T-cell (primary cell): ENCODE measurements at regions not wholly inside any gene's neighbourhood (a gene's known extent, or its start where the extent isn't known, plus 50 kb on each side); places are given as distances from the start of the nearest gene placed in this dataset.
A peak's percentile ranks its signal among the peaks of the same experiment; 100 is the strongest.

Experiments
- ATAC-seq, 4 experiments: fragments of 200-7000 bp in 3 of 4; fragments of 150-1000 bp in 1 of 4; cut with Tn5 transposase; replicated peaks in 1 of 4; 1 replicate in 3 of 4; 2 replicates in 1 of 4; pipeline ENCODE4 v1.10.0; 2021; ENCODE audit warnings: moderate library complexity in 3 of 4, mild to moderate bottlenecking in 2 of 4, moderate number of reproducible peaks in 1 of 4
- CTCF ChIA-PET, 2 donors: fragments of 300-600 bp; sonication (Branson Sonifier 250); formaldehyde crosslinking; loops; one replicate each; lab custom pipeline; 2022; ENCODE audit warnings: antibody characterized with exemption in 2 of 2; lab: Charles Lee
- POLR2A ChIA-PET, 2 donors: fragments of 300-600 bp; sonication (Branson Sonifier 250); formaldehyde crosslinking; loops; one replicate each; lab custom pipeline; 2022; ENCODE audit warnings: antibody characterized with exemption in 2 of 2; lab: Charles Lee
- DNase-seq, 35 experiments: peaks; one replicate each; pipeline versions ENCODE4 v3.0.0 to v3.0.0-alpha.2; 2013 to 2023
- H3K27ac ChIP-seq: one replicate; pipeline ENCODE4 v1.5.1; 2013; ENCODE audit warnings: low read length
- H3K27me3 ChIP-seq, 2 experiments: replicated peaks in 1 of 2; 1 replicate in 1 of 2; 2 replicates in 1 of 2; pipeline versions ENCODE4 v1.6.1 to v1.7.0; 2013; ENCODE audit warnings: low read length in 1 of 2, mixed read lengths in 1 of 2; ENCODE audit not compliant: control insufficient read depth in 2 of 2, insufficient read depth in 2 of 2; ENCODE audit errors: extremely low read depth in 1 of 2
- H3K36me3 ChIP-seq, 2 donors: 1 replicate in 1 of 2; 2 replicates in 1 of 2; pipeline versions ENCODE4 v1.6.1 to v1.7.0; 2013; ENCODE audit warnings: low read length in 1 of 2; ENCODE audit not compliant: control insufficient read depth in 2 of 2, insufficient read depth in 1 of 2; ENCODE audit errors: extremely low read depth in 1 of 2
- H3K4me1 ChIP-seq, 2 experiments: 1 replicate in 1 of 2; 2 replicates in 1 of 2; pipeline versions ENCODE4 v1.6.1 to v1.7.0; 2013; ENCODE audit warnings: low read length in 2 of 2, mixed read lengths in 1 of 2; ENCODE audit not compliant: insufficient read depth in 2 of 2, control insufficient read depth in 1 of 2; ENCODE audit errors: extremely low read depth in 1 of 2
- H3K4me3 ChIP-seq, 2 donors: 1 replicate in 1 of 2; 2 replicates in 1 of 2; pipeline versions ENCODE4 v1.5.1 to v1.7.0; 2013; ENCODE audit warnings: mild to moderate bottlenecking in 2 of 2, low read length in 1 of 2, moderate library complexity in 1 of 2; ENCODE audit not compliant: control insufficient read depth in 1 of 2; ENCODE audit errors: extremely low read depth in 1 of 2
- H3K9me3 ChIP-seq: 2 replicates; pipeline ENCODE4 v1.7.0; 2013
- H3K27ac Mint-ChIP-seq, 2 donors: one replicate each; pipeline ENCODE4 v1.8.0; 2020 to 2021; ENCODE audit warnings: mild to moderate bottlenecking in 2 of 2, mixed read lengths in 2 of 2
- H3K27me3 Mint-ChIP-seq, 2 donors: one replicate each; pipeline ENCODE4 v1.8.0; 2021 to 2022; ENCODE audit warnings: mixed read lengths in 2 of 2
- H3K36me3 Mint-ChIP-seq: one replicate; pipeline ENCODE4 v1.8.0; 2021; ENCODE audit warnings: mixed read lengths
- H3K4me1 Mint-ChIP-seq, 3 donors: one replicate each; pipeline ENCODE4 v1.8.0; 2020 to 2022; ENCODE audit warnings: mixed read lengths in 3 of 3, mild to moderate bottlenecking in 1 of 3
- H3K4me3 Mint-ChIP-seq, 3 donors: one replicate each; pipeline ENCODE4 v1.8.0; 2020 to 2022; ENCODE audit warnings: mild to moderate bottlenecking in 3 of 3, mixed read lengths in 3 of 3, moderate library complexity in 3 of 3
- H3K9me3 Mint-ChIP-seq, 3 donors: one replicate each; pipeline ENCODE4 v1.8.0; 2020 to 2022; ENCODE audit warnings: mixed read lengths in 3 of 3
- WGBS: methylation state at CpG from one replicate; pipeline ENCODE4 v1.1.5; 2013; ENCODE audit warnings: missing lambda C conversion rate; ENCODE audit not compliant: insufficient coverage; 5-methylcytosine and 5-hydroxymethylcytosine counted together

GRCh38 chrX:115896362-115896761 is 274.2 kb upstream of the AGTR2 start:
- DNase-seq = no peak
- H3K4me1 Mint-ChIP-seq = peaks cover 0 to 21% (median 12%) of the 10 kb centered on the region in 3 donors
- no peaks in the 10 kb centered on the region for H3K9me3 Mint-ChIP-seq

GRCh38 chrX:115897956-115898355 is 272.6 kb upstream of the AGTR2 start:
- ChIA-PET CTCF (no interaction called here), POLR2A (no interaction called here)
- Mint-ChIP-seq H3K27ac (no peak overlapping the region), H3K4me1 (peaks cover 0 to 19% (median 9%) of the 10 kb centered on the region in 3 donors), H3K36me3 (no peaks in the 10 kb centered on the region), H3K4me3 (no peak overlapping the region), H3K9me3 (no peaks in the 10 kb centered on the region), H3K27me3 (peaks cover 0 to 3% of the 10 kb centered on the region in 2 donors)
- no peak for DNase-seq
- Histone ChIP-seq H3K4me1 (no peaks in the 10 kb centered on the region), H3K36me3 (no peaks in the 10 kb centered on the region), H3K27me3 (no peaks in the 10 kb centered on the region), H3K9me3 (no peaks in the 10 kb centered on the region), H3K27ac (no peak overlapping the region), H3K4me3 (no peak overlapping the region)
- ATAC-seq = no peak
- 100% methylated on average over 5 of the region's 8 CpGs for WGBS

More at GRCh38 chrX:115896362-115896761, 274.2 kb upstream of the AGTR2 start:
- ATAC-seq = no peak
- H3K27ac Mint-ChIP-seq = no peak overlapping the region
- Histone ChIP-seq H3K4me1 (no peaks in the 10 kb centered on the region), H3K36me3 (no peaks in the 10 kb centered on the region), H3K4me3 (no peak overlapping the region), H3K9me3 (no peaks in the 10 kb centered on the region), H3K27me3 (no peaks in the 10 kb centered on the region), H3K27ac (no peak overlapping the region)
- no peaks in the 10 kb centered on the region for H3K27me3 Mint-ChIP-seq
- ChIA-PET POLR2A (no interaction called here), CTCF (no interaction called here)
- no peaks in the 10 kb centered on the region for H3K36me3 Mint-ChIP-seq
- no CpG with 5 or more reads among the region's 5 CpGs for WGBS
- no peak overlapping the region for H3K4me3 Mint-ChIP-seq

GRCh38 chrX:115898382-115899001 is 272.1 kb upstream of the AGTR2 start:
- CTCF ChIA-PET = no interaction called here
- DNase-seq = peak in 14 of 35 experiments; percentile 36 to 76 (median 66)
- ATAC-seq = peak in 2 of 4 experiments; percentile 23 to 85
- Mint-ChIP-seq H3K27me3 (peaks cover 0 to 3% of the 10 kb centered on the region in 2 donors), H3K36me3 (no peaks in the 10 kb centered on the region), H3K4me3 (peak overlapping the region in 1 of 3 donors; percentile 51), H3K4me1 (peaks cover 0 to 14% (median 4%) of the 10 kb centered on the region in 3 donors), H3K9me3 (no peaks in the 10 kb centered on the region), H3K27ac (no peak overlapping the region)
- no peak overlapping the region for H3K27ac ChIP-seq
- 78% methylated on average over 4 of the region's 8 CpGs for WGBS
- no peaks in the 10 kb centered on the region for H3K36me3 ChIP-seq
- no peaks in the 10 kb centered on the region for H3K4me1 ChIP-seq
- no peak overlapping the region for H3K4me3 ChIP-seq
- H3K9me3 ChIP-seq = no peaks in the 10 kb centered on the region
- POLR2A ChIA-PET = no interaction called here
- H3K27me3 ChIP-seq = no peaks in the 10 kb centered on the region

- H3K9me3 Mint-ChIP-seq = no peaks in the 10 kb centered on the region
- Histone ChIP-seq H3K4me3 (no peak overlapping the region), H3K27me3 (no peaks in the 10 kb centered on the region), H3K9me3 (no peaks in the 10 kb centered on the region), H3K36me3 (no peaks in the 10 kb centered on the region), H3K27ac (no peak overlapping the region), H3K4me1 (no peaks in the 10 kb centered on the region)
- DNase-seq = no peak
- peaks cover 0 to 14% (median 2%) of the 10 kb centered on the region in 3 donors for H3K4me1 Mint-ChIP-seq
- CTCF ChIA-PET = no interaction called here
- WGBS = no CpG with 5 or more reads among the region's 4 CpGs
- H3K27ac Mint-ChIP-seq = no peak overlapping the region
- H3K27me3 Mint-ChIP-seq = peaks cover 0 to 3% of the 10 kb centered on the region in 2 donors
- no peak overlapping the region for H3K4me3 Mint-ChIP-seq
- POLR2A ChIA-PET = no interaction called here
- no peaks in the 10 kb centered on the region for H3K36me3 Mint-ChIP-seq
- no peak for ATAC-seq
These were observed 270.1 kb upstream of the AGTR2 start for GRCh38 chrX:115900425-115900824.

GRCh38 chrX:115901241-115901640 is 269.3 kb upstream of the AGTR2 start:
- no peak for DNase-seq
- Histone ChIP-seq H3K27ac (no peak overlapping the region), H3K9me3 (no peaks in the 10 kb centered on the region), H3K36me3 (no peaks in the 10 kb centered on the region), H3K4me3 (no peak overlapping the region), H3K4me1 (no peaks in the 10 kb centered on the region), H3K27me3 (no peaks in the 10 kb centered on the region)
- no peak overlapping the region for H3K4me3 Mint-ChIP-seq
- H3K27ac Mint-ChIP-seq = no peak overlapping the region
- ATAC-seq = no peak
- no peaks in the 10 kb centered on the region for H3K9me3 Mint-ChIP-seq
- ChIA-PET POLR2A (no interaction called here), CTCF (no interaction called here)
- peaks cover 0 to 14% (median 2%) of the 10 kb centered on the region in 3 donors for H3K4me1 Mint-ChIP-seq
- H3K36me3 Mint-ChIP-seq = no peaks in the 10 kb centered on the region
- 71% methylated on average over 1 of the region's 3 CpGs for WGBS
- peaks cover 0 to 5% of the 10 kb centered on the region in 2 donors for H3K27me3 Mint-ChIP-seq

- CTCF ChIA-PET = no interaction called here
- Histone ChIP-seq H3K27me3 (no peaks in the 10 kb centered on the region), H3K27ac (no peak overlapping the region), H3K4me3 (no peak overlapping the region), H3K36me3 (no peaks in the 10 kb centered on the region), H3K9me3 (no peaks in the 10 kb centered on the region), H3K4me1 (no peaks in the 10 kb centered on the region)
- POLR2A ChIA-PET = no interaction called here
- Mint-ChIP-seq H3K27ac (no peak overlapping the region), H3K4me3 (no peak overlapping the region), H3K4me1 (peaks cover 0 to 14% (median 2%) of the 10 kb centered on the region in 3 donors), H3K36me3 (no peaks in the 10 kb centered on the region), H3K27me3 (peaks cover 0 to 17% of the 10 kb centered on the region in 2 donors), H3K9me3 (no peaks in the 10 kb centered on the region)
- 100% methylated on average over 1 of the region's 7 CpGs for WGBS
- no peak for DNase-seq
- no peak for ATAC-seq
These were observed 267.5 kb upstream of the AGTR2 start for GRCh38 chrX:115902995-115903394.
